ENCODE measurements at regions not wholly inside any gene's neighbourhood (a gene's known extent, or its start where the extent isn't known, plus 50 kb on each side); places are given as distances from the start of the nearest gene placed in this dataset.

GRCh38 chr15:97790180-97790579 is 170.3 kb upstream of the ARRDC4 start:
- DNase-seq (no peak), ATAC-seq (no peak)
- Histone ChIP-seq H3K36me3 (ENCODE audit: control insufficient read depth in 2 of 3, insufficient read depth in 3 of 3, low read length in 3 of 3) (no peaks in the 10 kb centered on the region), H3K27me3 (ENCODE audit: control insufficient read depth in 2 of 2, insufficient read depth in 2 of 2, low read length in 2 of 2) (no peaks in the 10 kb centered on the region), H3K9me3 (ENCODE audit: control insufficient read depth in 2 of 3, low read length in 3 of 3) (no peaks in the 10 kb centered on the region), H3K4me1 (ENCODE audit: control insufficient read depth in 2 of 2, insufficient read depth in 2 of 2, low read length in 2 of 2) (no peaks in the 10 kb centered on the region), H3K27ac (ENCODE audit: low read depth, low read length) (no peak overlapping the region), H3K4me3 (ENCODE audit: low read length) (no peak overlapping the region)
- Mint-ChIP-seq H3K4me3 (no peak overlapping the region), H3K9me3 (peaks cover 0 to 5% (median 0%) of the 10 kb centered on the region in 11 donors), H3K27ac (no peak overlapping the region), H3K27me3 (peaks cover 0 to 18% (median 0%) of the 10 kb centered on the region in 5 donors), H3K4me1 (no peaks in the 10 kb centered on the region), H3K36me3 (no peaks in the 10 kb centered on the region)
- ChIA-PET CTCF (no interaction called here), POLR2A (no interaction called here)
- intact Hi-C loops (cut with micrococcal nuclease) = no loop called here

- no peaks in the 10 kb centered on the region for H3K4me1 ChIP-seq (ENCODE audit: control insufficient read depth in 2 of 2, insufficient read depth in 2 of 2, low read length in 2 of 2)
- CTCF ChIA-PET = no interaction called here
- H3K4me3 ChIP-seq (ENCODE audit: low read length) = no peak overlapping the region
- POLR2A ChIA-PET = no interaction called here
- DNase-seq (no peak), ATAC-seq (no peak)
- Mint-ChIP-seq H3K27ac (no peak overlapping the region), H3K27me3 (peaks cover 0 to 23% (median 0%) of the 10 kb centered on the region in 5 donors), H3K4me3 (no peak overlapping the region), H3K9me3 (peaks cover 0 to 5% (median 0%) of the 10 kb centered on the region in 11 donors), H3K36me3 (no peaks in the 10 kb centered on the region), H3K4me1 (no peaks in the 10 kb centered on the region)
- H3K9me3 ChIP-seq (ENCODE audit: control insufficient read depth in 2 of 3, low read length in 3 of 3) = no peaks in the 10 kb centered on the region
- H3K27ac ChIP-seq (ENCODE audit: low read depth, low read length) = no peak overlapping the region
- intact Hi-C loops (cut with micrococcal nuclease) = no loop called here
- no peaks in the 10 kb centered on the region for H3K36me3 ChIP-seq (ENCODE audit: control insufficient read depth in 2 of 3, insufficient read depth in 3 of 3, low read length in 3 of 3)
- H3K27me3 ChIP-seq (ENCODE audit: control insufficient read depth in 2 of 2, insufficient read depth in 2 of 2, low read length in 2 of 2) = no peaks in the 10 kb centered on the region
These were observed 168.4 kb upstream of the ARRDC4 start for GRCh38 chr15:97791824-97792792.

- Mint-ChIP-seq H3K27ac (no peak overlapping the region), H3K4me3 (no peak overlapping the region), H3K9me3 (peaks cover 0 to 4% (median 0%) of the 10 kb centered on the region in 11 donors), H3K4me1 (no peaks in the 10 kb centered on the region), H3K27me3 (peaks cover 0 to 6% (median 5%) of the 10 kb centered on the region in 5 donors), H3K36me3 (no peaks in the 10 kb centered on the region)
- no peaks in the 10 kb centered on the region for H3K9me3 ChIP-seq (ENCODE audit: control insufficient read depth in 2 of 3, low read length in 3 of 3)
- H3K4me3 ChIP-seq (ENCODE audit: low read length) = no peak overlapping the region
- DNase-seq (no peak), ATAC-seq (no peak)
- ChIA-PET POLR2A (no interaction called here), CTCF (no interaction called here)
- no peaks in the 10 kb centered on the region for H3K27me3 ChIP-seq (ENCODE audit: control insufficient read depth in 2 of 2, insufficient read depth in 2 of 2, low read length in 2 of 2)
- H3K36me3 ChIP-seq (ENCODE audit: control insufficient read depth in 2 of 3, insufficient read depth in 3 of 3, low read length in 3 of 3) = no peaks in the 10 kb centered on the region
- no peak overlapping the region for H3K27ac ChIP-seq (ENCODE audit: low read depth, low read length)
- H3K4me1 ChIP-seq (ENCODE audit: control insufficient read depth in 2 of 2, insufficient read depth in 2 of 2, low read length in 2 of 2) = no peaks in the 10 kb centered on the region
- intact Hi-C loops (cut with micrococcal nuclease) = no loop called here
These were observed 155.6 kb upstream of the ARRDC4 start for GRCh38 chr15:97804950-97805349.

GRCh38 chr15:97806766-97807165 is 153.7 kb upstream of the ARRDC4 start:
- ChIA-PET POLR2A (no interaction called here), CTCF (no interaction called here)
- DNase-seq (no peak), ATAC-seq (no peak)
- Histone ChIP-seq H3K36me3 (ENCODE audit: control insufficient read depth in 2 of 3, insufficient read depth in 3 of 3, low read length in 3 of 3) (no peaks in the 10 kb centered on the region), H3K4me1 (ENCODE audit: control insufficient read depth in 2 of 2, insufficient read depth in 2 of 2, low read length in 2 of 2) (no peaks in the 10 kb centered on the region), H3K9me3 (ENCODE audit: control insufficient read depth in 2 of 3, low read length in 3 of 3) (no peaks in the 10 kb centered on the region), H3K4me3 (ENCODE audit: low read length) (no peak overlapping the region), H3K27me3 (ENCODE audit: control insufficient read depth in 2 of 2, insufficient read depth in 2 of 2, low read length in 2 of 2) (no peaks in the 10 kb centered on the region), H3K27ac (ENCODE audit: low read depth, low read length) (no peak overlapping the region)
- Mint-ChIP-seq H3K27me3 (peaks cover 0 to 5% (median 4%) of the 10 kb centered on the region in 5 donors), H3K4me1 (no peaks in the 10 kb centered on the region), H3K4me3 (no peak overlapping the region), H3K27ac (no peak overlapping the region), H3K36me3 (no peaks in the 10 kb centered on the region), H3K9me3 (peaks cover 0 to 10% (median 2%) of the 10 kb centered on the region in 11 donors)
- intact Hi-C loops (cut with micrococcal nuclease) = no loop called here

- Histone ChIP-seq H3K9me3 (ENCODE audit: control insufficient read depth in 2 of 3, low read length in 3 of 3) (no peaks in the 10 kb centered on the region), H3K36me3 (ENCODE audit: control insufficient read depth in 2 of 3, insufficient read depth in 3 of 3, low read length in 3 of 3) (no peaks in the 10 kb centered on the region), H3K27me3 (ENCODE audit: control insufficient read depth in 2 of 2, insufficient read depth in 2 of 2, low read length in 2 of 2) (no peaks in the 10 kb centered on the region), H3K27ac (ENCODE audit: low read depth, low read length) (no peak overlapping the region), H3K4me1 (ENCODE audit: control insufficient read depth in 2 of 2, insufficient read depth in 2 of 2, low read length in 2 of 2) (no peaks in the 10 kb centered on the region), H3K4me3 (ENCODE audit: low read length) (no peak overlapping the region)
- CTCF ChIA-PET = no interaction called here
- Mint-ChIP-seq H3K36me3 (no peaks in the 10 kb centered on the region), H3K27ac (no peak overlapping the region), H3K4me1 (peaks cover 0 to 9% (median 4%) of the 10 kb centered on the region in 7 donors), H3K9me3 (peaks cover 0 to 6% (median 2%) of the 10 kb centered on the region in 11 donors), H3K4me3 (no peak overlapping the region), H3K27me3 (peaks cover 0 to 8% (median 6%) of the 10 kb centered on the region in 5 donors)
- POLR2A ChIA-PET = no interaction called here
- intact Hi-C loops (cut with micrococcal nuclease) = no loop called here
- DNase-seq (no peak), ATAC-seq (no peak)
These were observed 144.7 kb upstream of the ARRDC4 start for GRCh38 chr15:97815835-97816234.

GRCh38 chr15:97817276-97817890 is 143.1 kb upstream of the ARRDC4 start:
- DNase-seq (no peak), ATAC-seq (no peak)
- intact Hi-C loops (cut with micrococcal nuclease) = no loop called here
- no peaks in the 10 kb centered on the region for H3K36me3 Mint-ChIP-seq
- Histone ChIP-seq H3K27me3 (ENCODE audit: control insufficient read depth in 2 of 2, insufficient read depth in 2 of 2, low read length in 2 of 2) (no peaks in the 10 kb centered on the region), H3K4me1 (ENCODE audit: control insufficient read depth in 2 of 2, insufficient read depth in 2 of 2, low read length in 2 of 2) (no peaks in the 10 kb centered on the region), H3K36me3 (ENCODE audit: control insufficient read depth in 2 of 3, insufficient read depth in 3 of 3, low read length in 3 of 3) (no peaks in the 10 kb centered on the region), H3K4me3 (ENCODE audit: low read length) (no peak overlapping the region), H3K27ac (ENCODE audit: low read depth, low read length) (no peak overlapping the region), H3K9me3 (ENCODE audit: control insufficient read depth in 2 of 3, low read length in 3 of 3) (no peaks in the 10 kb centered on the region)
- H3K4me3 Mint-ChIP-seq = no peak overlapping the region
- peaks cover 0 to 8% (median 6%) of the 10 kb centered on the region in 5 donors for H3K27me3 Mint-ChIP-seq
- CTCF ChIA-PET = no interaction called here
- H3K4me1 Mint-ChIP-seq = peaks cover 0 to 9% (median 4%) of the 10 kb centered on the region in 7 donors
- H3K27ac Mint-ChIP-seq = no peak overlapping the region
- peaks cover 0 to 3% (median 0%) of the 10 kb centered on the region in 11 donors for H3K9me3 Mint-ChIP-seq
- POLR2A ChIA-PET = no interaction called here
